ENCODE measurements at regions not wholly inside any gene's neighbourhood (a gene's known extent, or its start where the extent isn't known, plus 50 kb on each side); places are given as distances from the start of the nearest gene placed in this dataset.

DNA sequence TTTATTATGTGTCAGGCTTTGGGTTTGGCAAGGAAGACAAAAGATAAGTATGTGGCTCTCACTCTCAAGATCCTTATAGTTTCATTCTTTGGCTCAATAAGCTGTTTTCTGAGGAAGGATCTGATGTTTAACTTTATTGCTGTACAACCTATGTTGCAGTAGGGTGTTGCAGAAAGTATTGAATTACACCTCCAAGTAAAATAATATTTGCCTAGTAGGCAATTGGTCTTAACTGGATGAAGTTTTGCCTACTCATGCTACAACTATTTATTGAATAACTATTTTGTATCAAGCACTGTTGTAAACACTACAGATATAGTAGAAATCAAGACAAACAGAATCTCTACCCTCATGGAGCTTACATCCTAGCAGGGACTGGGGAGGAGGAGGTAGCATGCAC is 169.7 kb downstream of the TAF11L14 start:
- Histone ChIP-seq H3K14ac (replicated peaks; ENCODE audit: low read depth, low read length) (no peak overlapping the region), H3K4ac (ENCODE audit: low read depth, low read length) (no peak overlapping the region), H3K36me3 (ENCODE audit: control insufficient read depth, insufficient read depth, low read length) (no peaks in the 10 kb centered on the region), H3K27me3 (ENCODE audit: control insufficient read depth, insufficient read depth, low read length) (no peaks in the 10 kb centered on the region), H3K9me1 (ENCODE audit: insufficient read depth, low read length) (no peaks in the 10 kb centered on the region), H3K79me1 (ENCODE audit: low read depth in 1 of 2, low read length in 2 of 2) (no peaks in the 10 kb centered on the region), H3K9me3 (ENCODE audit: control insufficient read depth, insufficient read depth, low read length) (no peaks in the 10 kb centered on the region), H3K9ac (ENCODE audit: low read depth, low read length) (no peak overlapping the region), H3K23ac (ENCODE audit: low read depth, low read length) (no peak overlapping the region), H2BK20ac (ENCODE audit: low read depth, low read length) (no peak overlapping the region), H3K27ac (ENCODE audit: insufficient read depth, low read length) (no peak overlapping the region), H3K4me2 (ENCODE audit: low read depth, low read length) (no peak overlapping the region), H3K56ac (ENCODE audit: extremely low read depth, insufficient read depth, low read length) (no peak overlapping the region), H2AFZ (replicated peaks; ENCODE audit: low read length, poor library complexity) (no peak overlapping the region), H3K4me3 (ENCODE audit: insufficient read depth, low read depth, low read length) (no peak overlapping the region), H3K18ac (ENCODE audit: low read depth, low read length) (no peak overlapping the region), H4K20me1 (ENCODE audit: insufficient read depth, low read length) (no peaks in the 10 kb centered on the region), H2AK5ac (ENCODE audit: low read depth, low read length) (no peak overlapping the region), H4K91ac (ENCODE audit: insufficient read depth, low read depth, low read length) (no peak overlapping the region), H3K4me1 (ENCODE audit: control insufficient read depth, insufficient read depth, low read length) (no peaks in the 10 kb centered on the region), H4K8ac (ENCODE audit: low read depth in 2 of 2, low read length in 2 of 2) (no peak overlapping the region), H2BK5ac (ENCODE audit: low read depth, low read length, poor library complexity, severe bottlenecking) (no peak overlapping the region), H2BK120ac (ENCODE audit: low read depth, low read length) (no peak overlapping the region), H2AK9ac (replicated peaks; ENCODE audit: low read depth, low read length, poor library complexity) (no peak overlapping the region), H2BK15ac (ENCODE audit: low read depth, low read length) (no peak overlapping the region), H4K5ac (ENCODE audit: low read depth, low read length) (no peak overlapping the region)
- dilution Hi-C loops (cut with HindIII; ENCODE audit: low sequenced_read_pairs, unreplicated experiment), result no loop called here
- in situ Hi-C loops (cut with MboI; ENCODE audit: low sequenced_read_pairs), result no loop called here
- no peak for ATAC-seq (ENCODE audit: low read depth)
- DNase-seq, result no peak
- ChIA-PET CTCF (interaction anchor here (0.6 kb wide), 1 partner anchor 27 kb away, joined by 5 read pairs; no protein-coding TSS in a partner anchor), POLR2A (ENCODE audit: unreplicated experiment) (no interaction called here)
- no TSS peak for BruUV-seq (replicated peaks)
- intact Hi-C loops (cut with micrococcal nuclease), result loop anchor here (10.0 kb wide), 1 partner anchor 589 kb away; the partner anchor contains the start of gene BASP1
- TF ChIP-seq MAFK (IDR thresholded peaks at IDR 0.05; ENCODE audit: low read depth, low read length), result no peak
- no peak for TF ChIP-seq CTCF (conservative IDR thresholded peaks at IDR 0.05; ENCODE audit: low read depth, low read length)
- no peak for TF ChIP-seq MXI1 (IDR thresholded peaks at IDR 0.05; ENCODE audit: borderline replicate concordance, low read depth, low read length)
- no peak for TF ChIP-seq CEBPB (IDR thresholded peaks at IDR 0.05; ENCODE audit: low read depth, low read length)
- TF ChIP-seq CHD1 (IDR thresholded peaks at IDR 0.05; ENCODE audit: low read depth, low read length), result no peak
- TF ChIP-seq RAD21 (IDR thresholded peaks at IDR 0.05; ENCODE audit: low read length), result no peak
- TF ChIP-seq BHLHE40 (IDR thresholded peaks at IDR 0.05; ENCODE audit: low read depth, low read length), result no peak
- TF ChIP-seq MAZ (IDR thresholded peaks at IDR 0.05; ENCODE audit: borderline replicate concordance, low read depth, low read length), result no peak
- no peak for TF ChIP-seq USF2 (IDR thresholded peaks at IDR 0.05; ENCODE audit: low read depth, low read length)

All from IMR-90 (cell line).